A549 (cell line): ENCODE measurements at regions not wholly inside any gene's neighbourhood (a gene's known extent, or its start where the extent isn't known, plus 50 kb on each side); places are given as distances from the start of the nearest gene placed in this dataset.

Experiments used
- ATAC-seq, 2 experiments: fragments of 200-7000 bp in 1 of 2; fragments of >200 bp in 1 of 2; cut with Nextera tagmentation in 1 of 2; cut with Tn5 transposase in 1 of 2; 3 replicates each; pipeline versions ENCODE4 v1.8.0 to v1.9.1; 2018 to 2020; ENCODE audit warnings: mild to moderate bottlenecking in 1 of 2, moderate library complexity in 1 of 2
- CTCF ChIA-PET: fragments of 300-600 bp; sonication (Branson Sonifier 250); formaldehyde crosslinking; extraction: SDS; loops from one replicate; lab custom pipeline; 2021; ENCODE audit warnings: antibody characterized with exemption, inconsistent platforms; lab: Yijun Ruan, JAX
- POLR2A ChIA-PET: fragments of 350-600 bp; formaldehyde crosslinking; extraction: SDS; loops from one replicate; lab custom pipeline; 2021; ENCODE audit warnings: antibody characterized with exemption, inconsistent platforms; lab: Yijun Ruan, JAX
- DNase-seq, 2 experiments: peaks; one replicate each; pipeline versions ENCODE4 v3.0.0 to v3.0.0-alpha.2; 2011 to 2016; ENCODE audit warnings: low read depth in 1 of 2, low spot score in 1 of 2
- FAIRE-seq: peaks from 2 replicates; lab custom pipeline; 2011; peaks lifted over from hg19 to GRCh38; lab: Jason Lieb, UNC
- H3K27ac ChIP-seq, 2 experiments: fragments of >200 bp; sonication (Bioruptor Twin); formaldehyde crosslinking; 3 replicates each; pipeline ENCODE4 v1.5.1; 2016 to 2017
- H3K4me1 ChIP-seq: fragments of >200 bp; sonication (Bioruptor Twin); formaldehyde crosslinking; 3 replicates; pipeline ENCODE4 v1.6.1; 2016
- H3K4me2 ChIP-seq: fragments of >200 bp; sonication (Bioruptor Twin); formaldehyde crosslinking; 3 replicates; pipeline ENCODE4 v1.6.1; 2016
- H3K4me3 ChIP-seq: fragments of >200 bp; sonication (Bioruptor Twin); formaldehyde crosslinking; 3 replicates; pipeline ENCODE4 v1.5.1; 2016
- H3K9me3 ChIP-seq: fragments of >200 bp; sonication (Bioruptor Twin); formaldehyde crosslinking; 3 replicates; pipeline ENCODE4 v1.6.1; 2016
- BHLHE40 ChIP-seq: IDR thresholded peaks from 2 replicates; pipeline ENCODE4 v1.6.1; 2012; ENCODE audit warnings: low read depth, low read length, inconsistent platforms
- CHD2 ChIP-seq: fragments of 150-350 bp; IDR thresholded peaks from 2 replicates; pipeline ENCODE4 v1.6.1; 2014; ENCODE audit warnings: low read length; ENCODE audit not compliant: partially characterized antibody
- EP300 ChIP-seq, 2 experiments: fragments of >200 bp; sonication (Bioruptor Twin); formaldehyde crosslinking; IDR thresholded peaks; 2 replicates in 1 of 2; 3 replicates in 1 of 2; pipeline ENCODE4 v1.6.1; 2016 to 2017
- FOSB ChIP-seq: fragments of 250-450 bp; sonication (Bioruptor Pico); IDR thresholded peaks from 2 replicates; pipeline ENCODE4 v1.5.0; 2020; ENCODE audit warnings: mild to moderate bottlenecking, moderate library complexity
- KDM5A ChIP-seq: fragments of 200-600 bp; sonication (generic); IDR thresholded peaks from 2 replicates; pipeline ENCODE4 v1.6.1; 2016; ENCODE audit warnings: antibody characterized with exemption, mild to moderate bottlenecking
- MYC ChIP-seq: IDR thresholded peaks from 2 replicates; pipeline ENCODE4 v1.6.1; 2012; ENCODE audit warnings: mild to moderate bottlenecking, inconsistent platforms, low read length, improper control_type of control experiment, borderline replicate concordance
- NFE2L2 ChIP-seq: fragments of 150-350 bp; conservative IDR thresholded peaks from 2 replicates; pipeline ENCODE4 v1.6.1; 2014; ENCODE audit warnings: low read length
- NPAS2 ChIP-seq: fragments of 250-450 bp; sonication (Bioruptor Pico); IDR thresholded peaks from 2 replicates; pipeline ENCODE4 v1.8.0; 2022; ENCODE audit warnings: mild to moderate bottlenecking, moderate library complexity, borderline replicate concordance
- NR3C1 ChIP-seq: fragments of >200 bp; sonication (Bioruptor Twin); formaldehyde crosslinking; IDR thresholded peaks from 3 replicates; pipeline ENCODE4 v1.6.1; 2017
- POLR2AphosphoS2 ChIP-seq: conservative IDR thresholded peaks from 2 replicates; pipeline ENCODE4 v1.6.1; 2012; ENCODE audit warnings: low read length, improper control_type of control experiment, inconsistent platforms
- RFX5 ChIP-seq: fragments of 450-650 bp; IDR thresholded peaks from 2 replicates; pipeline ENCODE4 v1.7.1; 2014; ENCODE audit warnings: antibody characterized with exemption, mild to moderate bottlenecking, moderate library complexity
- RNF2 ChIP-seq: fragments of 200-600 bp; sonication (generic); IDR thresholded peaks from 2 replicates; pipeline ENCODE4 v1.6.1; 2016; ENCODE audit warnings: low read depth, mild to moderate bottlenecking, antibody characterized with exemption, moderate library complexity, borderline replicate concordance
- TFCP2L1 ChIP-seq: fragments of 250-450 bp; sonication (Bioruptor Pico); IDR thresholded peaks from 2 replicates; pipeline ENCODE4 v1.5.0; 2021; ENCODE audit warnings: mild to moderate bottlenecking
- ZC3H11A ChIP-seq: fragments of 450-650 bp; IDR thresholded peaks from 2 replicates; pipeline ENCODE4 v1.6.1; 2014; ENCODE audit warnings: antibody characterized with exemption, mild to moderate bottlenecking
- WGBS: methylation state at CpG from one replicate; pipeline ENCODE4 v1.1.6; 2017; ENCODE audit errors: missing lambda C conversion rate; 5-methylcytosine and 5-hydroxymethylcytosine counted together
- TF ChIP-seq, protein P1 (sequence below): fragments of 250-450 bp; sonication (Bioruptor Pico); IDR thresholded peaks from 2 replicates; pipeline ENCODE4 v1.5.0; 2020; ENCODE audit warnings: low read depth, mild to moderate bottlenecking, moderate library complexity
- TF ChIP-seq, protein P2 (sequence below): fragments of >200 bp; sonication (Bioruptor Twin); formaldehyde crosslinking; IDR thresholded peaks from 3 replicates; pipeline ENCODE4 v1.6.1; 2016
- TF ChIP-seq, protein P3 (sequence below): IDR thresholded peaks from 2 replicates; pipeline ENCODE4 v1.6.1; 2012
- TF ChIP-seq, protein P4 (sequence below): fragments of 250-450 bp; sonication (Bioruptor Pico); IDR thresholded peaks from 2 replicates; pipeline ENCODE4 v1.5.0; 2021; ENCODE audit warnings: mild to moderate bottlenecking, moderate library complexity, borderline replicate concordance
- TF ChIP-seq, protein P5 (sequence below): IDR thresholded peaks from 2 replicates; pipeline ENCODE4 v1.6.1; 2012; ENCODE audit warnings: low read depth, borderline replicate concordance
- TF ChIP-seq, protein P6 (sequence below): fragments of 200-600 bp; sonication (generic); IDR thresholded peaks from 2 replicates; pipeline ENCODE4 v1.6.1; 2016; ENCODE audit warnings: antibody characterized with exemption, mild to moderate bottlenecking, moderate library complexity

DNA sequence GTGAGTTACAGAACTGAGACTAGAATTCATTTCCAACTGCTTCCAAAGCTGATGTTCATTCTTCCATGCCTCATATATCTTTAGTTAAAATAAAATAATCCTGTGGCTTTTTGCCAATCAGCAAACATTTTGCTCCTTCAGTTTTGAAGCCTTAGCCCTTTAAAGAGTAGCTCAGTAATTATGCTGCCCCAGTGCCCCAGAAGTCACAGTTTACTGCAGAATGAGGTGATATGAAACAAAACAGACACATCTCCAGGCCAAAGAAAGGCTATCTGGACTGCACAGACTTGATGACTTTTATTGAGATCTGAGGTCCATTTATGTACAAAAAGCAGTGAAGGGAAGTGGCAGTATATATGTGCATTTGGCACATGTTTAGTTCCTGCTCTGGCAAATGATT is 285.8 kb upstream of the ZNF462 start:
- H3K4me1 ChIP-seq: no peaks in the 10 kb centered on the region
- no peak for ATAC-seq
- CTCF ChIA-PET: no interaction called here
- H3K4me3 ChIP-seq: no peak overlapping the region
- no peak for FAIRE-seq
- no peak overlapping the region for H3K27ac ChIP-seq
- H3K9me3 ChIP-seq: no peaks in the 10 kb centered on the region
- TF ChIP-seq NR3C1: no peak
- TF ChIP-seq, protein P1, sequence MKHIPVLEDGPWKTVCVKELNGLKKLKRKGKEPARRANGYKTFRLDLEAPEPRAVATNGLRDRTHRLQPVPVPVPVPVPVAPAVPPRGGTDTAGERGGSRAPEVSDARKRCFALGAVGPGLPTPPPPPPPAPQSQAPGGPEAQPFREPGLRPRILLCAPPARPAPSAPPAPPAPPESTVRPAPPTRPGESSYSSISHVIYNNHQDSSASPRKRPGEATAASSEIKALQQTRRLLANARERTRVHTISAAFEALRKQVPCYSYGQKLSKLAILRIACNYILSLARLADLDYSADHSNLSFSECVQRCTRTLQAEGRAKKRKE (CRISPR knock-in tag): no peak
- TF ChIP-seq, protein P2, sequence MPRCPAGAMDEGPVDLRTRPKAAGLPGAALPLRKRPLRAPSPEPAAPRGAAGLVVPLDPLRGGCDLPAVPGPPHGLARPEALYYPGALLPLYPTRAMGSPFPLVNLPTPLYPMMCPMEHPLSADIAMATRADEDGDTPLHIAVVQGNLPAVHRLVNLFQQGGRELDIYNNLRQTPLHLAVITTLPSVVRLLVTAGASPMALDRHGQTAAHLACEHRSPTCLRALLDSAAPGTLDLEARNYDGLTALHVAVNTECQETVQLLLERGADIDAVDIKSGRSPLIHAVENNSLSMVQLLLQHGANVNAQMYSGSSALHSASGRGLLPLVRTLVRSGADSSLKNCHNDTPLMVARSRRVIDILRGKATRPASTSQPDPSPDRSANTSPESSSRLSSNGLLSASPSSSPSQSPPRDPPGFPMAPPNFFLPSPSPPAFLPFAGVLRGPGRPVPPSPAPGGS: no peak
- TF ChIP-seq, protein P3, sequence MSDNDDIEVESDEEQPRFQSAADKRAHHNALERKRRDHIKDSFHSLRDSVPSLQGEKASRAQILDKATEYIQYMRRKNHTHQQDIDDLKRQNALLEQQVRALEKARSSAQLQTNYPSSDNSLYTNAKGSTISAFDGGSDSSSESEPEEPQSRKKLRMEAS: no peak
- no peak for TF ChIP-seq NFE2L2
- no peak for TF ChIP-seq RFX5
- TF ChIP-seq, protein P4, sequence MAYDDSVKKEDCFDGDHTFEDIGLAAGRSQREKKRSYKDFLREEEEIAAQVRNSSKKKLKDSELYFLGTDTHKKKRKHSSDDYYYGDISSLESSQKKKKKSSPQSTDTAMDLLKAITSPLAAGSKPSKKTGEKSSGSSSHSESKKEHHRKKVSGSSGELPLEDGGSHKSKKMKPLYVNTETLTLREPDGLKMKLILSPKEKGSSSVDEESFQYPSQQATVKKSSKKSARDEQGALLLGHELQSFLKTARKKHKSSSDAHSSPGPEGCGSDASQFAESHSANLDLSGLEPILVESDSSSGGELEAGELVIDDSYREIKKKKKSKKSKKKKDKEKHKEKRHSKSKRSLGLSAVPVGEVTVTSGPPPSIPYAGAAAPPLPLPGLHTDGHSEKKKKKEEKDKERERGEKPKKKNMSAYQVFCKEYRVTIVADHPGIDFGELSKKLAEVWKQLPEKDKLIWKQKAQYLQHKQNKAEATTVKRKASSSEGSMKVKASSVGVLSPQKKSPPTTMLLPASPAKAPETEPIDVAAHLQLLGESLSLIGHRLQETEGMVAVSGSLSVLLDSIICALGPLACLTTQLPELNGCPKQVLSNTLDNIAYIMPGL (CRISPR knock-in tag): no peak
- TF ChIP-seq EP300 (IDR thresholded peaks at IDR 0.05): no peak
- TF ChIP-seq, protein P5, sequence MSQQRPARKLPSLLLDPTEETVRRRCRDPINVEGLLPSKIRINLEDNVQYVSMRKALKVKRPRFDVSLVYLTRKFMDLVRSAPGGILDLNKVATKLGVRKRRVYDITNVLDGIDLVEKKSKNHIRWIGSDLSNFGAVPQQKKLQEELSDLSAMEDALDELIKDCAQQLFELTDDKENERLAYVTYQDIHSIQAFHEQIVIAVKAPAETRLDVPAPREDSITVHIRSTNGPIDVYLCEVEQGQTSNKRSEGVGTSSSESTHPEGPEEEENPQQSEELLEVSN: no peak
- no peak for TF ChIP-seq POLR2AphosphoS2
- TF ChIP-seq CHD2: no peak
- TF ChIP-seq FOSB (CRISPR knock-in tag): no peak
- TF ChIP-seq KDM5A: no peak
- no peak for TF ChIP-seq TFCP2L1 (CRISPR knock-in tag)
- TF ChIP-seq ZC3H11A: no peak
- no peak overlapping the region for H3K4me2 ChIP-seq
- no peak for DNase-seq
- POLR2A ChIA-PET: no interaction called here

DNA sequence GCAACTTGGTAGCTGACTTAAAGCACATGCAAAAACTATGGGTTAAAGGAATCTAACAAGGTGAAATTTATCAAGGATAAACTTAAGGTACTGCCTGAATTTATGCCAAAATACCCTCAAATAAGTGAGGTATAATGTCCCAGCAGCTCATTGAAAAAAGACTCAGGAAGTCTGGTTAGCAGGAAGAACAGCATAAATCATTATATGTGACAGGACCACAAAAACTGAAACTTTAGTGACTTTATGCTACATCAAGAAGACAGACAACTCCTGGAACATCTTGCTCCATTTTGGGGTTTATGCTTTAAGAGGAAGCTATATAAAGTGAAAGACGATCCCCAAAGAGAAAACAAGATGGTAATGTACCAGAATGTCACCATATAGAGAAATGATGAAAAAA is 282.4 kb upstream of the ZNF462 start:
- no peak overlapping the region for H3K27ac ChIP-seq
- H3K4me3 ChIP-seq: no peak overlapping the region
- no peak for FAIRE-seq
- 0% methylated on average over 1 of the region's 1 CpG for WGBS
- ChIA-PET POLR2A (no interaction called here), CTCF (interaction anchor here (1.8 kb wide), 1 partner anchor 18 kb away, joined by 3 read pairs; no protein-coding TSS in a partner anchor)
- H3K4me1 ChIP-seq: no peaks in the 10 kb centered on the region
- no peak for DNase-seq
- TF ChIP-seq, protein P3: no peak
- no peak for TF ChIP-seq NPAS2
- no peak for TF ChIP-seq BHLHE40
- TF ChIP-seq RNF2: no peak
- TF ChIP-seq, protein P6, sequence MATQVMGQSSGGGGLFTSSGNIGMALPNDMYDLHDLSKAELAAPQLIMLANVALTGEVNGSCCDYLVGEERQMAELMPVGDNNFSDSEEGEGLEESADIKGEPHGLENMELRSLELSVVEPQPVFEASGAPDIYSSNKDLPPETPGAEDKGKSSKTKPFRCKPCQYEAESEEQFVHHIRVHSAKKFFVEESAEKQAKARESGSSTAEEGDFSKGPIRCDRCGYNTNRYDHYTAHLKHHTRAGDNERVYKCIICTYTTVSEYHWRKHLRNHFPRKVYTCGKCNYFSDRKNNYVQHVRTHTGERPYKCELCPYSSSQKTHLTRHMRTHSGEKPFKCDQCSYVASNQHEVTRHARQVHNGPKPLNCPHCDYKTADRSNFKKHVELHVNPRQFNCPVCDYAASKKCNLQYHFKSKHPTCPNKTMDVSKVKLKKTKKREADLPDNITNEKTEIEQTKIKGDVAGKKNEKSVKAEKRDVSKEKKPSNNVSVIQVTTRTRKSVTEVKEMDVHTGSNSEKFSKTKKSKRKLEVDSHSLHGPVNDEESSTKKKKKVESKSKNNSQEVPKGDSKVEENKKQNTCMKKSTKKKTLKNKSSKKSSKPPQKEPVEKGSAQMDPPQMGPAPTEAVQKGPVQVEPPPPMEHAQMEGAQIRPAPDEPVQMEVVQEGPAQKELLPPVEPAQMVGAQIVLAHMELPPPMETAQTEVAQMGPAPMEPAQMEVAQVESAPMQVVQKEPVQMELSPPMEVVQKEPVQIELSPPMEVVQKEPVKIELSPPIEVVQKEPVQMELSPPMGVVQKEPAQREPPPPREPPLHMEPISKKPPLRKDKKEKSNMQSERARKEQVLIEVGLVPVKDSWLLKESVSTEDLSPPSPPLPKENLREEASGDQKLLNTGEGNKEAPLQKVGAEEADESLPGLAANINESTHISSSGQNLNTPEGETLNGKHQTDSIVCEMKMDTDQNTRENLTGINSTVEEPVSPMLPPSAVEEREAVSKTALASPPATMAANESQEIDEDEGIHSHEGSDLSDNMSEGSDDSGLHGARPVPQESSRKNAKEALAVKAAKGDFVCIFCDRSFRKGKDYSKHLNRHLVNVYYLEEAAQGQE: no peak
- no peak for TF ChIP-seq MYC
- TF ChIP-seq TFCP2L1 (CRISPR knock-in tag): no peak
- ATAC-seq: no peak
- H3K9me3 ChIP-seq: no peaks in the 10 kb centered on the region
- no peak overlapping the region for H3K4me2 ChIP-seq
